ENCODE measurements at regions not wholly inside any gene's neighbourhood (a gene's known extent, or its start where the extent isn't known, plus 50 kb on each side); places are given as distances from the start of the nearest gene placed in this dataset.

DNA sequence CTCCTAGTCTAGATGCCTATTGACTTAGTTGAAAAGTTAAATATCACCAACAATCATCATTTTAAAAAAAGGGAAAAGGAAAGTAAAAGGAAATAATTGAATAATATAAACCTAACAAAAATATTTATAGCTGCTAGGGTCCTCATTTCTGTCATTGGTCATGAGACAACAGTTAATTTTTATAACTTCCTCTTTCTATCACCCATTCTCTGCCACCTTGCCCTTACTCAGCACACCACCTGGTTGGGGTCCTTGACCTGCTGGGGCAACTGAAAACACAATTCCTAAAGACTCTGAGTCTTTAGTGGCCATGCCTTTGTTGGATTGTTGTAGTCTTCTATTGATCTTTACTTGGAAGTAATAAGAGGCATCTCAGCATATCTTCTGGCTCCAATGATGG lies 179.5 kb upstream of the MAST4 start:
- ChIA-PET POLR2A (no interaction called here), CTCF (interaction anchor here (0.6 to 1.5 kb wide), 3 partner anchors 20 to 111 kb away, joined by 3 to 4 read pairs (median 3); no protein-coding TSS in a partner anchor)
- no peak overlapping the region for H3K27ac ChIP-seq (ENCODE audit: low read depth in 2 of 2, low read length in 1 of 2)
- H2AFZ ChIP-seq (ENCODE audit: low read depth) = no peak overlapping the region
- H3K4me2 ChIP-seq = no peak overlapping the region
- H3K27me3 ChIP-seq (ENCODE audit: insufficient read depth) = no peaks in the 10 kb centered on the region
- no peaks in the 10 kb centered on the region for H4K20me1 ChIP-seq (ENCODE audit: insufficient read depth)
- H3K9me2 ChIP-seq = no peaks in the 10 kb centered on the region
- no peaks in the 10 kb centered on the region for H3K9me3 ChIP-seq
- H3F3A ChIP-seq (replicated peaks; ENCODE audit: insufficient read depth) = no peaks in the 10 kb centered on the region
- H3K79me2 ChIP-seq (ENCODE audit: insufficient read depth) = no peaks in the 10 kb centered on the region
- TF ChIP-seq ZBTB33 (IDR thresholded peaks at IDR 0.05; ENCODE audit: borderline replicate concordance, low read depth) = no peak
- TF ChIP-seq EZH2phosphoT487 (IDR thresholded peaks at IDR 0.05; ENCODE audit: borderline replicate concordance, low read depth) = no peak
- no peak for TF ChIP-seq CTCF (IDR thresholded peaks at IDR 0.05)
- TF ChIP-seq SIN3A (IDR thresholded peaks at IDR 0.05; ENCODE audit: borderline replicate concordance, low read depth, low read length) = no peak
- TF ChIP-seq RFX5 (IDR thresholded peaks at IDR 0.05; ENCODE audit: low read length) = no peak
- TF ChIP-seq MXI1 (IDR thresholded peaks at IDR 0.05; ENCODE audit: low read depth, low read length) = no peak
- no peak for TF ChIP-seq YY1 (IDR thresholded peaks at IDR 0.05; ENCODE audit: low read depth)
- no peak for TF ChIP-seq RAD21 (IDR thresholded peaks at IDR 0.05; ENCODE audit: low read length)
- TF ChIP-seq TEAD4 (IDR thresholded peaks at IDR 0.05; ENCODE audit: borderline replicate concordance, insufficient read depth) = no peak
- TF ChIP-seq POLR2AphosphoS5 (IDR thresholded peaks at IDR 0.05; ENCODE audit: low read depth, low read length) = no peak
- no peak for TF ChIP-seq MEF2A (IDR thresholded peaks at IDR 0.05; ENCODE audit: borderline replicate concordance, low read depth)
- TF ChIP-seq NRF1 (IDR thresholded peaks at IDR 0.05; ENCODE audit: low read depth, low read length) = no peak
- TF ChIP-seq PBX3 (IDR thresholded peaks at IDR 0.05) = no peak
- no peak for TF ChIP-seq CHD2 (IDR thresholded peaks at IDR 0.05; ENCODE audit: low read length, partially characterized antibody)
- no peak for TF ChIP-seq JUND (IDR thresholded peaks at IDR 0.05)
- no peaks in the 10 kb centered on the region for H3K4me1 ChIP-seq (ENCODE audit: control insufficient read depth in 1 of 2, insufficient read depth in 2 of 2, low read depth in 1 of 2, low read length in 1 of 2)
- no peak for DNase-seq
- H3K36me3 ChIP-seq (replicated peaks in 1 of 2; ENCODE audit: control insufficient read depth in 1 of 2, insufficient read depth in 2 of 2, low read length in 1 of 2) = no peaks in the 10 kb centered on the region
- H3K9ac ChIP-seq = no peak overlapping the region
- H3K4me3 ChIP-seq (ENCODE audit: low read depth in 2 of 2, low read length in 1 of 2) = no peak overlapping the region
